Transverse colon (tissue), 3 donors: ENCODE measurements at regions not wholly inside any gene's neighbourhood (a gene's known extent, or its start where the extent isn't known, plus 50 kb on each side); places are given as distances from the start of the nearest gene placed in this dataset.

Experiments
- POLR2A ChIP-seq: fragments of 450-650 bp; IDR thresholded peaks from one replicate; pipeline ENCODE4 v1.6.1; 2016; ENCODE audit warnings: antibody characterized with exemption, mild to moderate bottlenecking, moderate library complexity
- TF ChIP-seq, protein P1 (sequence below), 5 experiments: fragments of 200-600 bp in 3 of 5; fragments of 450-650 bp in 2 of 5; sonication (generic) in 3 of 5; IDR thresholded peaks; 1 replicate in 2 of 5; 2 replicates in 3 of 5; pipeline ENCODE4 v1.5.1; 2016 to 2017; ENCODE audit warnings: antibody characterized with exemption in 5 of 5, inconsistent platforms in 3 of 5, mild to moderate bottlenecking in 2 of 5, moderate library complexity in 1 of 5

DNA sequence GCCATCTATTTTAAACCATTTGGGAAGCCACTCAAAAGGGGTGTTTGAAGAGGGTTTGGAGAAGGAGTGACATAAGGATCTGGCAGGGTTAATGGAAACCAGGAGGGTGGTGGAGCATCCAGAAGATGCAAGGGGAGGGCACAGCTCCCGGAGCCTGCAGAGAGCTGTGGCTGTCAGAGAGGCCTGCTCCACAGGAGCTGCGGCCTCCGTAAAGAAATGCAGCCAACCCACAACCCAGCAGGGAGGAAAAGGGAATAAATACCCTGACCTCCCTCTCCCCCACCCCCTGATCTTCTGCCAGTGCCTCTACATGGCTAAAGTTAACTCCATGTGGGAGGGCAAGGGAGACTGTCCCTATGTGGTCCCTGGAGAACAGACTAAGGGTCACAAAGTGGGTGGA is 567.1 kb upstream of the POU3F3 start:
- TF ChIP-seq, protein P1, sequence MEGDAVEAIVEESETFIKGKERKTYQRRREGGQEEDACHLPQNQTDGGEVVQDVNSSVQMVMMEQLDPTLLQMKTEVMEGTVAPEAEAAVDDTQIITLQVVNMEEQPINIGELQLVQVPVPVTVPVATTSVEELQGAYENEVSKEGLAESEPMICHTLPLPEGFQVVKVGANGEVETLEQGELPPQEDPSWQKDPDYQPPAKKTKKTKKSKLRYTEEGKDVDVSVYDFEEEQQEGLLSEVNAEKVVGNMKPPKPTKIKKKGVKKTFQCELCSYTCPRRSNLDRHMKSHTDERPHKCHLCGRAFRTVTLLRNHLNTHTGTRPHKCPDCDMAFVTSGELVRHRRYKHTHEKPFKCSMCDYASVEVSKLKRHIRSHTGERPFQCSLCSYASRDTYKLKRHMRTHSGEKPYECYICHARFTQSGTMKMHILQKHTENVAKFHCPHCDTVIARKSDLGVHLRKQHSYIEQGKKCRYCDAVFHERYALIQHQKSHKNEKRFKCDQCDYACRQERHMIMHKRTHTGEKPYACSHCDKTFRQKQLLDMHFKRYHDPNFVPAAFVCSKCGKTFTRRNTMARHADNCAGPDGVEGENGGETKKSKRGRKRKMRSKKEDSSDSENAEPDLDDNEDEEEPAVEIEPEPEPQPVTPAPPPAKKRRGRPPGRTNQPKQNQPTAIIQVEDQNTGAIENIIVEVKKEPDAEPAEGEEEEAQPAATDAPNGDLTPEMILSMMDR (IDR thresholded peaks at IDR 0.05): no peak
- TF ChIP-seq POLR2A: no peak
